Left ventricle myocardium inferior (tissue), 1 donor: ENCODE measurements at regions not wholly inside any gene's neighbourhood (a gene's known extent, or its start where the extent isn't known, plus 50 kb on each side); places are given as distances from the start of the nearest gene placed in this dataset.

Experiments used
- DNase-seq: peaks from one replicate; pipeline ENCODE4 v3.0.0-alpha.2; 2020
- H3K27ac ChIP-seq: fragments of 200-600 bp; replicated peaks from 2 replicates; pipeline ENCODE4 v1.8.0; 2021
- H3K27me3 ChIP-seq: fragments of 200-600 bp; 2 replicates; pipeline ENCODE4 v1.8.0; 2021; ENCODE audit warnings: low read depth
- H3K36me3 ChIP-seq: fragments of 200-600 bp; 2 replicates; pipeline ENCODE4 v1.8.0; 2021
- H3K4me1 ChIP-seq: fragments of 200-600 bp; 2 replicates; pipeline ENCODE4 v1.8.0; 2021
- H3K4me3 ChIP-seq: fragments of 200-600 bp; 2 replicates; pipeline ENCODE4 v1.8.0; 2021; ENCODE audit warnings: mild to moderate bottlenecking, moderate library complexity
- H3K9me3 ChIP-seq: fragments of 200-600 bp; replicated peaks from 2 replicates; pipeline ENCODE4 v1.8.0; 2021
- CTCF ChIP-seq: fragments of 200-600 bp; IDR thresholded peaks from 2 replicates; pipeline ENCODE4 v1.8.0; 2021; ENCODE audit warnings: antibody characterized with exemption, mild to moderate bottlenecking, borderline replicate concordance
- intact Hi-C: fragments of 100-400 bp; cut with micrococcal nuclease; formaldehyde crosslinking; loops from one replicate; pipeline ENCODE4 v1.11.0; 2022
- donor health status: DM: no; HTN: yes; CAD: no; lungs with severe emphysema.

GRCh38 chr18:39519741-39520140 is 1954.1 kb upstream of the CELF4 start:
- Histone ChIP-seq H3K4me3 (no peak overlapping the region), H3K9me3 (no peaks in the 10 kb centered on the region), H3K36me3 (no peaks in the 10 kb centered on the region), H3K27ac (no peak overlapping the region), H3K4me1 (no peaks in the 10 kb centered on the region), H3K27me3 (no peaks in the 10 kb centered on the region)
- intact Hi-C loops, result no loop called here
- DNase-seq, result no peak
- no peak for TF ChIP-seq CTCF

- no peak overlapping the region for H3K27ac ChIP-seq
- TF ChIP-seq CTCF, result no peak
- no peaks in the 10 kb centered on the region for H3K4me1 ChIP-seq
- DNase-seq, result no peak
- intact Hi-C loops, result no loop called here
- H3K9me3 ChIP-seq, result no peaks in the 10 kb centered on the region
- no peaks in the 10 kb centered on the region for H3K36me3 ChIP-seq
- no peaks in the 10 kb centered on the region for H3K27me3 ChIP-seq
- H3K4me3 ChIP-seq, result no peak overlapping the region
Measured at GRCh38 chr18:39515299-39515698, 1949.7 kb upstream of the CELF4 start.

- no peak for DNase-seq
- TF ChIP-seq CTCF, result no peak
- Histone ChIP-seq H3K9me3 (no peaks in the 10 kb centered on the region), H3K27me3 (no peaks in the 10 kb centered on the region), H3K4me1 (no peaks in the 10 kb centered on the region), H3K4me3 (no peak overlapping the region), H3K27ac (no peak overlapping the region), H3K36me3 (no peaks in the 10 kb centered on the region)
- intact Hi-C loops, result no loop called here
Measured at GRCh38 chr18:39513186-39513585, 1947.6 kb upstream of the CELF4 start.

DNA sequence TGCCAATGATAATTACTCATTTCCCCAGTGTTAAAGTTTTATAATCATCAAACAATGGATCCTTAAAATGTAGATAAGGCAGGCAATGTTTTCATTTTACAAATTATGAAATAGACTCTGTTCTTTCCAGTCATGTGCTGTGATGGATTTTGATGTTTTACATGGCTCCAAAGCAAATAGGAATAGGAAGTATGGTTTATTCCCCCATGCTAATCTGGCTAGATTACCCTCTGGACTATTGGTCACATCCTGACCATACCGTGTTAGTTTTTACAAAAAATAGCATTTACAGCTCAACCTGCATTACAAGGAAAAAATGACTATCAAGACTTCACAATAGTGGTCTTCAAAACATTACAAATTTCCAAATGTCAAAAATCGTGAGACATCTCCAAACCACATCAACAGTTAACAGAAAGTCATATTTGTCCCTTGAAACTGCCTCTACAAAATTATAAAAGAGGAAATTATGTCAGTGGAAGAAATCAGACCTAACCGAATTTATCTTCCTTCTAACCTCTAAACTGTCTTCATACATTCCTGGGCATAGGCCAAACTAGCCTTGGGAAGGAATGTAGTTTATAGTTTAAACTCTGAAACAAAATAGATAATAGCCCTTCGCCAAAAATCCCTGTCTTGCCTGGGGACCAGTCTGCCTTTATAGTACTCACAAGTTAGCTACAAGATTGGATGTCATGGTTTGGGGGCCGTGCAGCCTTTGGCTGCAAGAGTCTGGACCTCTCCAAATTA is 1941.2 kb upstream of the CELF4 start:
- Histone ChIP-seq H3K4me3 (no peak overlapping the region), H3K9me3 (no peaks in the 10 kb centered on the region), H3K36me3 (no peaks in the 10 kb centered on the region), H3K4me1 (no peaks in the 10 kb centered on the region), H3K27ac (no peak overlapping the region), H3K27me3 (no peaks in the 10 kb centered on the region)
- no peak for TF ChIP-seq CTCF
- no peak for DNase-seq
- intact Hi-C loops, result no loop called here

- Histone ChIP-seq H3K9me3 (no peaks in the 10 kb centered on the region), H3K36me3 (no peaks in the 10 kb centered on the region), H3K4me3 (no peak overlapping the region), H3K4me1 (no peaks in the 10 kb centered on the region), H3K27me3 (no peaks in the 10 kb centered on the region), H3K27ac (no peak overlapping the region)
- no peak for TF ChIP-seq CTCF
- intact Hi-C loops, result no loop called here
- no peak for DNase-seq
Measured at GRCh38 chr18:39500306-39500705, 1934.7 kb upstream of the CELF4 start.
